Stimulated activated CD8-positive, alpha-beta memory T cell treated with anti-CD3 and anti-CD28 coated beads, Interleukin-4, amount 100 ng/mL, for 48 hours (primary cell): ENCODE measurements at regions not wholly inside any gene's neighbourhood (a gene's known extent, or its start where the extent isn't known, plus 50 kb on each side); places are given as distances from the start of the nearest gene placed in this dataset.
"Not testable (repeated sequence)": the region's sequence is repeated elsewhere in the genome, so short reads cannot be mapped to it uniquely, and the experiment has no call there.

ENCODE experiments used
- DNase-seq: peaks from one replicate; pipeline ENCODE4 v3.0.0-alpha.2; 2020

GRCh38 chr5:34539183-34539582 lies 116.9 kb upstream of the RAI14 start:
- no peak for DNase-seq

GRCh38 chr5:34541067-34541466 lies 115.1 kb upstream of the RAI14 start:
- no peak for DNase-seq

GRCh38 chr5:34542818-34543217 lies 113.3 kb upstream of the RAI14 start:
- DNase-seq: no peak

GRCh38 chr5:34543687-34544086 lies 112.4 kb upstream of the RAI14 start:
- DNase-seq: no peak

- DNase-seq: no peak
These were observed 111.7 kb upstream of the RAI14 start for GRCh38 chr5:34544403-34544802.

- DNase-seq: no peak
These were observed 111.0 kb upstream of the RAI14 start for GRCh38 chr5:34545164-34545563.

- no peak for DNase-seq
These were observed 110.5 kb upstream of the RAI14 start for GRCh38 chr5:34545626-34546025.

GRCh38 chr5:34547300-34548085 lies 108.6 kb upstream of the RAI14 start:
- DNase-seq: no peak

GRCh38 chr5:34548086-34548403 lies 108.1 kb upstream of the RAI14 start:
- DNase-seq: no peak

- DNase-seq: no peak
These were observed 105.9 kb upstream of the RAI14 start for GRCh38 chr5:34550247-34550646.

- no peak for DNase-seq
These were observed 105.2 kb upstream of the RAI14 start for GRCh38 chr5:34550964-34551363.

GRCh38 chr5:34551911-34552433 lies 104.2 kb upstream of the RAI14 start:
- DNase-seq: no peak

- DNase-seq: no peak
These were observed 103.4 kb upstream of the RAI14 start for GRCh38 chr5:34552686-34553085.

GRCh38 chr5:34553581-34553980 lies 102.5 kb upstream of the RAI14 start:
- no peak for DNase-seq

GRCh38 chr5:34554641-34555040 lies 101.5 kb upstream of the RAI14 start:
- no peak for DNase-seq

- no peak for DNase-seq
These were observed 100.2 kb upstream of the RAI14 start for GRCh38 chr5:34555699-34556508.

GRCh38 chr5:34556509-34556782 lies 99.7 kb upstream of the RAI14 start:
- no peak for DNase-seq

GRCh38 chr5:34561581-34561980 lies 94.5 kb upstream of the RAI14 start:
- not testable (repeated sequence) for DNase-seq

GRCh38 chr5:34562791-34563190 lies 93.3 kb upstream of the RAI14 start:
- DNase-seq: no peak

GRCh38 chr5:34563269-34563668 lies 92.9 kb upstream of the RAI14 start:
- DNase-seq: no peak

- DNase-seq: no peak
These were observed 92.0 kb upstream of the RAI14 start for GRCh38 chr5:34563931-34564709.

- DNase-seq: no peak
These were observed 91.4 kb upstream of the RAI14 start for GRCh38 chr5:34564710-34565235.

- no peak for DNase-seq
These were observed 86.0 kb upstream of the RAI14 start for GRCh38 chr5:34570143-34570542.
